ENCODE measurements at regions not wholly inside any gene's neighbourhood (a gene's known extent, or its start where the extent isn't known, plus 50 kb on each side); places are given as distances from the start of the nearest gene placed in this dataset.

- TF ChIP-seq, protein P1, sequence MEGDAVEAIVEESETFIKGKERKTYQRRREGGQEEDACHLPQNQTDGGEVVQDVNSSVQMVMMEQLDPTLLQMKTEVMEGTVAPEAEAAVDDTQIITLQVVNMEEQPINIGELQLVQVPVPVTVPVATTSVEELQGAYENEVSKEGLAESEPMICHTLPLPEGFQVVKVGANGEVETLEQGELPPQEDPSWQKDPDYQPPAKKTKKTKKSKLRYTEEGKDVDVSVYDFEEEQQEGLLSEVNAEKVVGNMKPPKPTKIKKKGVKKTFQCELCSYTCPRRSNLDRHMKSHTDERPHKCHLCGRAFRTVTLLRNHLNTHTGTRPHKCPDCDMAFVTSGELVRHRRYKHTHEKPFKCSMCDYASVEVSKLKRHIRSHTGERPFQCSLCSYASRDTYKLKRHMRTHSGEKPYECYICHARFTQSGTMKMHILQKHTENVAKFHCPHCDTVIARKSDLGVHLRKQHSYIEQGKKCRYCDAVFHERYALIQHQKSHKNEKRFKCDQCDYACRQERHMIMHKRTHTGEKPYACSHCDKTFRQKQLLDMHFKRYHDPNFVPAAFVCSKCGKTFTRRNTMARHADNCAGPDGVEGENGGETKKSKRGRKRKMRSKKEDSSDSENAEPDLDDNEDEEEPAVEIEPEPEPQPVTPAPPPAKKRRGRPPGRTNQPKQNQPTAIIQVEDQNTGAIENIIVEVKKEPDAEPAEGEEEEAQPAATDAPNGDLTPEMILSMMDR (IDR thresholded peaks at IDR 0.05): no peak
- TF ChIP-seq POLR2A (IDR thresholded peaks at IDR 0.05): no peak
Measured at GRCh38 chrX:94524867-94525266, 850.9 kb downstream of the FAM133A start.
